ENCODE measurements at regions not wholly inside any gene's neighbourhood (a gene's known extent, or its start where the extent isn't known, plus 50 kb on each side); places are given as distances from the start of the nearest gene placed in this dataset.

DNA sequence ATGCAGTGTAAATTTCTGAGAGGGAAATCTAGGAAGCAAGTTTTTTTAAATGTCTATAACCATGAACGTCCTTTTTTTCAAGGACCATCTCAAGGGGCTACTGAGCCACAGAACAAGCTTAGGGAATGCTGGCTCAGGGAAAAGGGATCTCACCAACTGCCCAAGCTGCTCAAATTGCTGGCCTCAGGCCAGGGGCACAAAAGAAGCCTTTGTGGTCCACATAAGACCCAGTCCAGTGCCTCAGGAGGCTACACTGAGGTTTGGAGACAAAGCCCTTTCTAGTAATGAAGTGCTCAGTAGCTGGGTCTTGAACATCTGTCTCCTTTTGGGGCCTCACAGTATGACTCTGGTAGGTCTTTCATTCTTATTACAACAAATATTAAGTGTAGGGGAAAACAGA, 305.5 kb downstream of the RAB28 start:
- H3K9ac ChIP-seq (ENCODE audit: low read length): no peak overlapping the region
- no peaks in the 10 kb centered on the region for H3K79me2 ChIP-seq (ENCODE audit: low read length)
- no peaks in the 10 kb centered on the region for H3K36me3 ChIP-seq (replicated peaks; ENCODE audit: low read depth, low read length)
- H3K27ac ChIP-seq (ENCODE audit: low read length): no peak overlapping the region
- H3K4me3 ChIP-seq (ENCODE audit: low read length): no peak overlapping the region
- H3K27me3 ChIP-seq (ENCODE audit: low read depth, low read length): no peaks in the 10 kb centered on the region
- H3K9me3 ChIP-seq (ENCODE audit: insufficient read depth, low read length): no peaks in the 10 kb centered on the region
- TF ChIP-seq EZH2phosphoT487 (IDR thresholded peaks at IDR 0.05; ENCODE audit: low read depth): no peak
- TF ChIP-seq, protein P1, sequence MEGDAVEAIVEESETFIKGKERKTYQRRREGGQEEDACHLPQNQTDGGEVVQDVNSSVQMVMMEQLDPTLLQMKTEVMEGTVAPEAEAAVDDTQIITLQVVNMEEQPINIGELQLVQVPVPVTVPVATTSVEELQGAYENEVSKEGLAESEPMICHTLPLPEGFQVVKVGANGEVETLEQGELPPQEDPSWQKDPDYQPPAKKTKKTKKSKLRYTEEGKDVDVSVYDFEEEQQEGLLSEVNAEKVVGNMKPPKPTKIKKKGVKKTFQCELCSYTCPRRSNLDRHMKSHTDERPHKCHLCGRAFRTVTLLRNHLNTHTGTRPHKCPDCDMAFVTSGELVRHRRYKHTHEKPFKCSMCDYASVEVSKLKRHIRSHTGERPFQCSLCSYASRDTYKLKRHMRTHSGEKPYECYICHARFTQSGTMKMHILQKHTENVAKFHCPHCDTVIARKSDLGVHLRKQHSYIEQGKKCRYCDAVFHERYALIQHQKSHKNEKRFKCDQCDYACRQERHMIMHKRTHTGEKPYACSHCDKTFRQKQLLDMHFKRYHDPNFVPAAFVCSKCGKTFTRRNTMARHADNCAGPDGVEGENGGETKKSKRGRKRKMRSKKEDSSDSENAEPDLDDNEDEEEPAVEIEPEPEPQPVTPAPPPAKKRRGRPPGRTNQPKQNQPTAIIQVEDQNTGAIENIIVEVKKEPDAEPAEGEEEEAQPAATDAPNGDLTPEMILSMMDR (IDR thresholded peaks at IDR 0.05; ENCODE audit: low read depth, low read length): no peak
- no peaks in the 10 kb centered on the region for H3K4me1 ChIP-seq (ENCODE audit: low read length)
- H3K4me2 ChIP-seq (ENCODE audit: low read length): no peak overlapping the region
- H2AFZ ChIP-seq (ENCODE audit: low read depth, low read length): no peak overlapping the region
- H4K20me1 ChIP-seq (ENCODE audit: insufficient read depth, low read length): no peaks in the 10 kb centered on the region

DNA sequence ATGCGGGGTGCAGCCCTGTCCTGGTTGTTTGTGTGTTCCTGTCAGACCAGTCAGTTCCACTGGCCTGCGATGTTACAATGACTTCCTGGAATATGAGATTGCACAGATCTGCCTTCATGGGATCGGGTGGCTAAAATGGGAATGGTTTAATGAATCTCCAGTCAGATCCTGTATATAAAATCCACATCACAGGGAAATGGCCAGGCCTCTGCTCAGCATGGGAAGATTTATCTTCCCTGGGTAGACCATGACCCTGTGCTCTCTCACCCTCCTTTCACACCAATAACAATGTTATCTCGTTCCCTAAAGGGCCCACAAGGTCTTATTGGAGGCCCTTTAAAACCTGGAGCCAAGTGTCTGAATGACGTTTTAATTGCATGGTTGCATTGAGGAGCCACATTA, 307.4 kb downstream of the RAB28 start:
- no peaks in the 10 kb centered on the region for H3K27me3 ChIP-seq (ENCODE audit: low read depth, low read length)
- H3K4me2 ChIP-seq (ENCODE audit: low read length): no peak overlapping the region
- no peaks in the 10 kb centered on the region for H3K9me3 ChIP-seq (ENCODE audit: insufficient read depth, low read length)
- H3K27ac ChIP-seq (ENCODE audit: low read length): no peak overlapping the region
- TF ChIP-seq EZH2phosphoT487 (IDR thresholded peaks at IDR 0.05; ENCODE audit: low read depth): no peak
- TF ChIP-seq, protein P1 (IDR thresholded peaks at IDR 0.05; ENCODE audit: low read depth, low read length): no peak
- peaks cover 3% of the 10 kb centered on the region for H3K4me1 ChIP-seq (ENCODE audit: low read length)
- H2AFZ ChIP-seq (ENCODE audit: low read depth, low read length): no peak overlapping the region
- H3K9ac ChIP-seq (ENCODE audit: low read length): no peak overlapping the region
- H4K20me1 ChIP-seq (ENCODE audit: insufficient read depth, low read length): no peaks in the 10 kb centered on the region
- no peak overlapping the region for H3K4me3 ChIP-seq (ENCODE audit: low read length)
- H3K36me3 ChIP-seq (replicated peaks; ENCODE audit: low read depth, low read length): no peaks in the 10 kb centered on the region
- H3K79me2 ChIP-seq (ENCODE audit: low read length): no peaks in the 10 kb centered on the region

DNA sequence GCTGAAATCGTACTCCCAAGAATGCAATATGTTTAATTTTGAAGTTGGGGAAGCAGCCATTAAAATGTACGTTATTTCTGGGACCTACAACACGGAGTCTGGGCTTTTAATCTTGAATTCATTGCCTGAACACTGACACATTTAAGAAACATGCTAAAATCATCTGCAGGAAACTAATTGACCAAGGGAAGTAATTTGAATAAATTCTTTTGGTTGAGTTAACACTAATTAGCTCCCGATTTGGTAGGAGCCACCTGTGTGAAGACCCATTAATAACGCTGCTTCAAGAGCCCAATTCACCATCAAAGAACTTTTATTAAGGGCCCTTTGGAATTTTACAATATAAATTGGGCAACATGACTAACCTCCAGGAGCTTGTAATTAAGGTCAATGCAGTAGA, 309.2 kb downstream of the RAB28 start:
- Histone ChIP-seq H3K27ac (ENCODE audit: low read length) (no peak overlapping the region), H3K4me3 (ENCODE audit: low read length) (no peak overlapping the region), H2AFZ (ENCODE audit: low read depth, low read length) (no peak overlapping the region), H3K4me1 (ENCODE audit: low read length) (peaks cover 8% of the 10 kb centered on the region), H3K4me2 (ENCODE audit: low read length) (no peak overlapping the region), H3K79me2 (ENCODE audit: low read length) (no peaks in the 10 kb centered on the region), H3K36me3 (replicated peaks; ENCODE audit: low read depth, low read length) (no peaks in the 10 kb centered on the region), H3K9me3 (ENCODE audit: insufficient read depth, low read length) (no peaks in the 10 kb centered on the region), H3K9ac (ENCODE audit: low read length) (no peak overlapping the region), H3K27me3 (ENCODE audit: low read depth, low read length) (no peaks in the 10 kb centered on the region), H4K20me1 (ENCODE audit: insufficient read depth, low read length) (no peaks in the 10 kb centered on the region)
- TF ChIP-seq, protein P1 (IDR thresholded peaks at IDR 0.05; ENCODE audit: low read depth, low read length): no peak
- no peak for TF ChIP-seq EZH2phosphoT487 (IDR thresholded peaks at IDR 0.05; ENCODE audit: low read depth)

DNA sequence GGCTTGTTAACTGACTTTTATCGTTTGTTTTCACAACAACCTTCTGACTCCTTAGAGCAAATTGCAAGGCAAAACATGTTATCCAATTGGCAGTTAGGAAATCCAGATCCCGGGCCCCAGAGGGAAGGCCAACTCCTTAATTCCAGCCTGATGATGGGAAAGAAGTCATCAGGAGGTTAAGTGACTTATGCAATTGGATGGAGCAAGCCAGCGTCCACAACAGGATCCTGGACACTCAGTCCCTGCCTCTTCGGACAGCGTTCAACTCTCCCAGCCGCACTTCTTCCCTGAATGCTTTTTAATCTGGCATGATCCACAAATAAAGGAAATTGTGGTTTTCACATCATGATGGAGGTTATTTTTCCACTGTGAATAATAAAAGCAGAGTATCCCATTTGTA, 310.1 kb downstream of the RAB28 start:
- TF ChIP-seq, protein P1 (IDR thresholded peaks at IDR 0.05; ENCODE audit: low read depth, low read length): no peak
- no peak for TF ChIP-seq EZH2phosphoT487 (IDR thresholded peaks at IDR 0.05; ENCODE audit: low read depth)
- Histone ChIP-seq H4K20me1 (ENCODE audit: insufficient read depth, low read length) (no peaks in the 10 kb centered on the region), H3K4me1 (ENCODE audit: low read length) (peaks cover 8% of the 10 kb centered on the region), H3K4me2 (ENCODE audit: low read length) (no peak overlapping the region), H3K9ac (ENCODE audit: low read length) (no peak overlapping the region), H3K4me3 (ENCODE audit: low read length) (no peak overlapping the region), H2AFZ (ENCODE audit: low read depth, low read length) (no peak overlapping the region), H3K36me3 (replicated peaks; ENCODE audit: low read depth, low read length) (no peaks in the 10 kb centered on the region), H3K79me2 (ENCODE audit: low read length) (no peaks in the 10 kb centered on the region), H3K9me3 (ENCODE audit: insufficient read depth, low read length) (no peaks in the 10 kb centered on the region), H3K27ac (ENCODE audit: low read length) (no peak overlapping the region), H3K27me3 (ENCODE audit: low read depth, low read length) (no peaks in the 10 kb centered on the region)
